ENCODE measurements at regions not wholly inside any gene's neighbourhood (a gene's known extent, or its start where the extent isn't known, plus 50 kb on each side); places are given as distances from the start of the nearest gene placed in this dataset.

DNA sequence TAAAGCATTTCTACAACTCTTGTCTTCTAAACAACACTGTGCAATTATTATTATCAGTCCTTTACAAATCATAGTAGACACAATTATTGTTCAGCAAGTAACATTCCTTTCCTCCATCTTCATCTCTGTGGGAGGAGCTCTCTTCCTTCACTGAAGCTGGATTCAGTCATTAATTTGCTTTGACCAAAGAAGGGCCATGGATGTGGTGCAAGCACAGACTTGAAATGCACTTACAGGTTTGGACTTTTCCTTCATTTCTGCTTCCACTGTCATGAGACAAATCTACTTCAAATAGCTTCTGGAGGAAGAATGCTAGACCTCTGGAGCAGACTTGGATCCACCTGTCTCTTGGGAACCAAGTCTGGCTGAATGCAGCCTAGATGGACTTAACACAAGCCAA, 336.6 kb upstream of the SLITRK6 start:
- no peak for TF ChIP-seq EZH2 (IDR thresholded peaks at IDR 0.05)
- TF ChIP-seq FOSL1 (IDR thresholded peaks at IDR 0.05; ENCODE audit: low read depth): no peak
- TF ChIP-seq, protein P1, sequence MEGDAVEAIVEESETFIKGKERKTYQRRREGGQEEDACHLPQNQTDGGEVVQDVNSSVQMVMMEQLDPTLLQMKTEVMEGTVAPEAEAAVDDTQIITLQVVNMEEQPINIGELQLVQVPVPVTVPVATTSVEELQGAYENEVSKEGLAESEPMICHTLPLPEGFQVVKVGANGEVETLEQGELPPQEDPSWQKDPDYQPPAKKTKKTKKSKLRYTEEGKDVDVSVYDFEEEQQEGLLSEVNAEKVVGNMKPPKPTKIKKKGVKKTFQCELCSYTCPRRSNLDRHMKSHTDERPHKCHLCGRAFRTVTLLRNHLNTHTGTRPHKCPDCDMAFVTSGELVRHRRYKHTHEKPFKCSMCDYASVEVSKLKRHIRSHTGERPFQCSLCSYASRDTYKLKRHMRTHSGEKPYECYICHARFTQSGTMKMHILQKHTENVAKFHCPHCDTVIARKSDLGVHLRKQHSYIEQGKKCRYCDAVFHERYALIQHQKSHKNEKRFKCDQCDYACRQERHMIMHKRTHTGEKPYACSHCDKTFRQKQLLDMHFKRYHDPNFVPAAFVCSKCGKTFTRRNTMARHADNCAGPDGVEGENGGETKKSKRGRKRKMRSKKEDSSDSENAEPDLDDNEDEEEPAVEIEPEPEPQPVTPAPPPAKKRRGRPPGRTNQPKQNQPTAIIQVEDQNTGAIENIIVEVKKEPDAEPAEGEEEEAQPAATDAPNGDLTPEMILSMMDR (IDR thresholded peaks at IDR 0.05 in 2 of 3, conservative IDR thresholded peaks at IDR 0.05 in 1 of 3; ENCODE audit: borderline replicate concordance in 1 of 3, insufficient read depth in 1 of 3, low read depth in 2 of 3, low read length in 2 of 3): no peak

Measured in HCT116 (cell line).